ENCODE measurements at regions not wholly inside any gene's neighbourhood (a gene's known extent, or its start where the extent isn't known, plus 50 kb on each side); places are given as distances from the start of the nearest gene placed in this dataset.

DNA sequence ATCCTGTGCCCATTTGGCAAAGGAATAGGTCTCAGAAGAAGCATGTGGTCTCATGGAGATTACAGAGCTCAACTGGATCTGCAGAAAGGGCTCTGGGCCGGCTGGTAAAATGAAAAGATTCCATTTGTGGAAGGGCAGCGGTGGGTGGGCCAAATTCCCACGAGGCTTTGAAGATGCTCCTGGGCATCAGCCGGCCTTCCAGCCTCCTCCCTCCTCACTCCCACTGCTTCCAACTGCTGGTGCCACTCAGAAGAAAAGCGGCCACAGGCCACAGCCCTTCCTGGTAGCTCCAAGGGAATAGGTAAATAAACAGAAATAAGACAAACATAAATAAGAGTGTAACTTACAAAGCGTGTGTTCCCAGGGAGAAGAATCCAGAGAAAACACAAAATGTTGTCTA is 136.3 kb upstream of the SLC44A3 start:
- Histone ChIP-seq H3K9ac (no peak overlapping the region), H3K4me3 (no peak overlapping the region), H3K4me1 (peaks cover 6% of the 10 kb centered on the region), H3K9me3 (ENCODE audit: low read depth) (no peaks in the 10 kb centered on the region), H3K27ac (no peak overlapping the region), H3K79me2 (ENCODE audit: low read depth) (no peaks in the 10 kb centered on the region), H3F3A (ENCODE audit: low read depth) (peaks cover 7% of the 10 kb centered on the region), H4K20me1 (ENCODE audit: low read depth) (no peaks in the 10 kb centered on the region), H3K4me2 (no peak overlapping the region), H2AFZ (replicated peaks) (no peak overlapping the region), H3K27me3 (no peaks in the 10 kb centered on the region), H3K36me3 (no peaks in the 10 kb centered on the region)
- Mint-ChIP-seq H3K4me3 (no peak overlapping the region), H3K27ac (no peak overlapping the region), H3K9me3 (peaks cover 20% of the 10 kb centered on the region), H3K4me1 (peaks cover 13% of the 10 kb centered on the region), H3K36me3 (peaks cover 4% of the 10 kb centered on the region), H3K27me3 (ENCODE audit: insufficient read depth, low read depth) (peaks cover 8% of the 10 kb centered on the region)
- DNase-seq (ENCODE audit: low spot score) = no peak
- no peak for TF ChIP-seq EZH2phosphoT487 (IDR thresholded peaks at IDR 0.05)
- no peak for TF ChIP-seq EZH2 (IDR thresholded peaks at IDR 0.05)
- TF ChIP-seq, protein P1, sequence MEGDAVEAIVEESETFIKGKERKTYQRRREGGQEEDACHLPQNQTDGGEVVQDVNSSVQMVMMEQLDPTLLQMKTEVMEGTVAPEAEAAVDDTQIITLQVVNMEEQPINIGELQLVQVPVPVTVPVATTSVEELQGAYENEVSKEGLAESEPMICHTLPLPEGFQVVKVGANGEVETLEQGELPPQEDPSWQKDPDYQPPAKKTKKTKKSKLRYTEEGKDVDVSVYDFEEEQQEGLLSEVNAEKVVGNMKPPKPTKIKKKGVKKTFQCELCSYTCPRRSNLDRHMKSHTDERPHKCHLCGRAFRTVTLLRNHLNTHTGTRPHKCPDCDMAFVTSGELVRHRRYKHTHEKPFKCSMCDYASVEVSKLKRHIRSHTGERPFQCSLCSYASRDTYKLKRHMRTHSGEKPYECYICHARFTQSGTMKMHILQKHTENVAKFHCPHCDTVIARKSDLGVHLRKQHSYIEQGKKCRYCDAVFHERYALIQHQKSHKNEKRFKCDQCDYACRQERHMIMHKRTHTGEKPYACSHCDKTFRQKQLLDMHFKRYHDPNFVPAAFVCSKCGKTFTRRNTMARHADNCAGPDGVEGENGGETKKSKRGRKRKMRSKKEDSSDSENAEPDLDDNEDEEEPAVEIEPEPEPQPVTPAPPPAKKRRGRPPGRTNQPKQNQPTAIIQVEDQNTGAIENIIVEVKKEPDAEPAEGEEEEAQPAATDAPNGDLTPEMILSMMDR (IDR thresholded peaks at IDR 0.05) = no peak

DNA sequence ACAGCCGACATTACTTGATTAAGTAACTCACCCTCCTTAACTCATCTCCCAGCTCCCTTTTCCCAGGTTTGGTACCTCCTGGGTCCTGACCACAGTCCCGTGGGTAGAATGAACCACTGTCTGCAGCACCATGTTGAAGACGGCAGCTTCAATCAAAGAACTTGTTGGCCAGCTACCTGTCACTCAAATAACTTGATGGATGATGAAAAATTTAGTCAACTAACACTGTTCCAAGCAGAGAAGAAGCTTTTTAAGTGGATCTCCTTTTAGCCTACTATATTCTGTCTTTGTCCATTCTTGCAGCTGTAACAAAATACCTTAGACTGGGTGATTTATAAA is 138.4 kb upstream of the F3 start:
- DNase-seq (ENCODE audit: low spot score) = no peak
- Histone ChIP-seq H3K9ac (no peak overlapping the region), H3K79me2 (ENCODE audit: low read depth) (no peaks in the 10 kb centered on the region), H2AFZ (replicated peaks) (no peak overlapping the region), H3K36me3 (no peaks in the 10 kb centered on the region), H3K9me3 (ENCODE audit: low read depth) (no peaks in the 10 kb centered on the region), H3K27ac (no peak overlapping the region), H3K27me3 (no peaks in the 10 kb centered on the region), H3F3A (ENCODE audit: low read depth) (no peaks in the 10 kb centered on the region), H3K4me3 (no peak overlapping the region), H4K20me1 (ENCODE audit: low read depth) (no peaks in the 10 kb centered on the region), H3K4me1 (peaks cover 12% of the 10 kb centered on the region), H3K4me2 (no peak overlapping the region)
- Mint-ChIP-seq H3K4me1 (peaks cover 18% of the 10 kb centered on the region), H3K27ac (no peak overlapping the region), H3K36me3 (peaks cover 7% of the 10 kb centered on the region), H3K4me3 (no peak overlapping the region), H3K9me3 (peaks cover 11% of the 10 kb centered on the region), H3K27me3 (ENCODE audit: insufficient read depth, low read depth) (no peaks in the 10 kb centered on the region)
- no peak for TF ChIP-seq EZH2 (IDR thresholded peaks at IDR 0.05)
- TF ChIP-seq EZH2phosphoT487 (IDR thresholded peaks at IDR 0.05) = no peak
- TF ChIP-seq, protein P1 (IDR thresholded peaks at IDR 0.05) = no peak

DNA sequence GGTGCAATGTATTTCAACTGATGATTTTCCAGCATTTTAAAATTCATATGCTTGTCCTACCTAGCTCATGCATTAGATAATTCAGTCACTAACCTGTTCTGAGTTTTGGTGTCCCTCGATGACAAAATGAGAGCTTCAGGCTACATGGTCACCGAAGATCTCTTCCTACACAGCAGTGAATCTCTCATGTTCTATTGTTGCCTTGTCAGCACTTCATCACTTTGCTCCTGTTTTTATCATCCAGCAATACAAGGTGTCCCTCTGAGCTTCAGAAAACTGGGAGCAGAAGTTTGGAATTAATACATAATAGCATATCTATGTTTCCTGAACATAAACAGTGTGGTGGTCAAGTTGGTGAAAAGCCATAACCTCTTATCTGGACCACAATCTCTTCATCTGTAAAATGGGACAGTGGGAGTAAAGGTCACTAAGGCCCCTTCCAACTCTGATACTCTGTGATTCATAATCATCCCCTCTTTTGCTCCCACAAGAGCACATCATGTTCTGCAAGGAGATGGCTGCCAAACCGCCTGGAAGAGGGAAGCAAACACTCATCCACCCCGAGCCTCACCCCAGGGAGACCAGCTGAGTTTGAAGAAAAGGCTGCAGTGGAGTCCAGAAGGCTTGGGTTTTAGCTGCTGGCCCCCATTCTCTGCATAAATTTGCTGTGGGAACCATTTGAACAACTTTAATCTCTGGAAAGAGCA is 137.9 kb upstream of the F3 start:
- Mint-ChIP-seq H3K9me3 (peaks cover 11% of the 10 kb centered on the region), H3K36me3 (peaks cover 7% of the 10 kb centered on the region), H3K27ac (no peak overlapping the region), H3K4me3 (no peak overlapping the region), H3K4me1 (peaks cover 18% of the 10 kb centered on the region), H3K27me3 (ENCODE audit: insufficient read depth, low read depth) (no peaks in the 10 kb centered on the region)
- no peak overlapping the region for H2AFZ ChIP-seq (replicated peaks)
- no peaks in the 10 kb centered on the region for H3K9me3 ChIP-seq (ENCODE audit: low read depth)
- H3K79me2 ChIP-seq (ENCODE audit: low read depth) = no peaks in the 10 kb centered on the region
- no peak for DNase-seq (ENCODE audit: low spot score)
- no peaks in the 10 kb centered on the region for H3F3A ChIP-seq (ENCODE audit: low read depth)
- no peak overlapping the region for H3K4me2 ChIP-seq
- no peak overlapping the region for H3K27ac ChIP-seq
- no peaks in the 10 kb centered on the region for H3K27me3 ChIP-seq
- TF ChIP-seq, protein P1 (IDR thresholded peaks at IDR 0.05) = no peak
- H3K4me1 ChIP-seq = peaks cover 12% of the 10 kb centered on the region
- no peaks in the 10 kb centered on the region for H3K36me3 ChIP-seq
- no peaks in the 10 kb centered on the region for H4K20me1 ChIP-seq (ENCODE audit: low read depth)
- no peak overlapping the region for H3K4me3 ChIP-seq
- H3K9ac ChIP-seq = no peak overlapping the region
